Activated T-helper 1 cell treated with anti-CD3 and anti-CD28 coated beads, Interleukin-12 subunit alpha, Interleukin-12 subunit beta, Interleukin-2, Interleukin-4 antibody, amounts not matched to agents 30 ng/mL and 10 ng/mL and 1 ng/mL, durations not matched to agents 14 hours and 24 hours and 36 hours (primary cell): ENCODE measurements at regions not wholly inside any gene's neighbourhood (a gene's known extent, or its start where the extent isn't known, plus 50 kb on each side); places are given as distances from the start of the nearest gene placed in this dataset.

Experiments
- DNase-seq: peaks from one replicate; pipeline ENCODE4 v3.0.0; 2021; ENCODE audit warnings: low spot score
- H3K27ac Mint-ChIP-seq: one replicate; pipeline ENCODE4 v1.8.0; 2021; ENCODE audit warnings: mild to moderate bottlenecking, mixed read lengths
- H3K27me3 Mint-ChIP-seq: one replicate; pipeline ENCODE4 v1.8.0; 2022; ENCODE audit warnings: mild to moderate bottlenecking, moderate library complexity, mixed read lengths; ENCODE audit not compliant: insufficient read depth
- H3K36me3 Mint-ChIP-seq: one replicate; pipeline ENCODE4 v1.8.0; 2021; ENCODE audit warnings: low read depth, mixed read lengths
- H3K4me1 Mint-ChIP-seq: one replicate; pipeline ENCODE4 v1.8.0; 2021; ENCODE audit warnings: low read depth, mixed read lengths
- H3K4me3 Mint-ChIP-seq: one replicate; pipeline ENCODE4 v1.8.0; 2021; ENCODE audit warnings: mild to moderate bottlenecking, moderate library complexity, mixed read lengths
- H3K9me3 Mint-ChIP-seq: one replicate; pipeline ENCODE4 v1.8.0; 2021; ENCODE audit warnings: mixed read lengths
- intact Hi-C: fragments of 100-400 bp; cut with micrococcal nuclease; formaldehyde crosslinking; loops from one replicate; pipeline ENCODE4 v1.15.1; 2024

GRCh38 chr5:145479271-145479670 lies 355.9 kb downstream of the PRELID2 start:
- no peaks in the 10 kb centered on the region for H3K36me3 Mint-ChIP-seq
- DNase-seq = no peak
- no peaks in the 10 kb centered on the region for H3K4me1 Mint-ChIP-seq
- H3K27ac Mint-ChIP-seq = no peak overlapping the region
- H3K4me3 Mint-ChIP-seq = no peak overlapping the region
- intact Hi-C loops = no loop called here
- H3K27me3 Mint-ChIP-seq = no peaks in the 10 kb centered on the region
- no peaks in the 10 kb centered on the region for H3K9me3 Mint-ChIP-seq

GRCh38 chr5:145478651-145479050 lies 356.5 kb downstream of the PRELID2 start:
- H3K4me1 Mint-ChIP-seq = no peaks in the 10 kb centered on the region
- no peak overlapping the region for H3K27ac Mint-ChIP-seq
- no peaks in the 10 kb centered on the region for H3K9me3 Mint-ChIP-seq
- DNase-seq = no peak
- intact Hi-C loops = no loop called here
- no peaks in the 10 kb centered on the region for H3K27me3 Mint-ChIP-seq
- no peaks in the 10 kb centered on the region for H3K36me3 Mint-ChIP-seq
- H3K4me3 Mint-ChIP-seq = no peak overlapping the region

GRCh38 chr5:145473042-145473642 lies 362.0 kb downstream of the PRELID2 start:
- Mint-ChIP-seq H3K4me1 (no peaks in the 10 kb centered on the region), H3K36me3 (no peaks in the 10 kb centered on the region), H3K4me3 (no peak overlapping the region), H3K27me3 (no peaks in the 10 kb centered on the region), H3K9me3 (peaks cover 4% of the 10 kb centered on the region), H3K27ac (no peak overlapping the region)
- intact Hi-C loops = no loop called here
- no peak for DNase-seq

- Mint-ChIP-seq H3K9me3 (peaks cover 4% of the 10 kb centered on the region), H3K4me1 (no peaks in the 10 kb centered on the region), H3K27me3 (no peaks in the 10 kb centered on the region), H3K4me3 (no peak overlapping the region), H3K27ac (no peak overlapping the region), H3K36me3 (no peaks in the 10 kb centered on the region)
- no peak for DNase-seq
- intact Hi-C loops = no loop called here
These were observed 363.1 kb downstream of the PRELID2 start for GRCh38 chr5:145471831-145472612.

- Mint-ChIP-seq H3K27ac (no peak overlapping the region), H3K9me3 (peaks cover 4% of the 10 kb centered on the region), H3K27me3 (no peaks in the 10 kb centered on the region), H3K4me1 (no peaks in the 10 kb centered on the region), H3K36me3 (no peaks in the 10 kb centered on the region), H3K4me3 (no peak overlapping the region)
- DNase-seq = no peak
- intact Hi-C loops = no loop called here
These were observed 364.1 kb downstream of the PRELID2 start for GRCh38 chr5:145471026-145471425.

GRCh38 chr5:145470396-145470979 lies 364.7 kb downstream of the PRELID2 start:
- intact Hi-C loops = no loop called here
- Mint-ChIP-seq H3K36me3 (no peaks in the 10 kb centered on the region), H3K27me3 (no peaks in the 10 kb centered on the region), H3K27ac (no peak overlapping the region), H3K9me3 (peaks cover 4% of the 10 kb centered on the region), H3K4me1 (no peaks in the 10 kb centered on the region), H3K4me3 (no peak overlapping the region)
- DNase-seq = no peak

GRCh38 chr5:145467446-145467845 lies 367.7 kb downstream of the PRELID2 start:
- Mint-ChIP-seq H3K4me3 (no peak overlapping the region), H3K9me3 (peaks cover 4% of the 10 kb centered on the region), H3K27me3 (no peaks in the 10 kb centered on the region), H3K4me1 (no peaks in the 10 kb centered on the region), H3K36me3 (no peaks in the 10 kb centered on the region), H3K27ac (no peak overlapping the region)
- no peak for DNase-seq
- intact Hi-C loops = no loop called here

GRCh38 chr5:145466533-145466932 lies 368.6 kb downstream of the PRELID2 start:
- no peak for DNase-seq
- Mint-ChIP-seq H3K36me3 (no peaks in the 10 kb centered on the region), H3K4me3 (no peak overlapping the region), H3K27ac (no peak overlapping the region), H3K9me3 (peaks cover 4% of the 10 kb centered on the region), H3K27me3 (no peaks in the 10 kb centered on the region), H3K4me1 (no peaks in the 10 kb centered on the region)
- intact Hi-C loops = no loop called here

GRCh38 chr5:145465474-145466263 lies 369.5 kb downstream of the PRELID2 start:
- no peak overlapping the region for H3K27ac Mint-ChIP-seq
- H3K4me1 Mint-ChIP-seq = no peaks in the 10 kb centered on the region
- no peaks in the 10 kb centered on the region for H3K36me3 Mint-ChIP-seq
- H3K27me3 Mint-ChIP-seq = no peaks in the 10 kb centered on the region
- DNase-seq = no peak
- H3K9me3 Mint-ChIP-seq = peaks cover 4% of the 10 kb centered on the region
- no peak overlapping the region for H3K4me3 Mint-ChIP-seq
- intact Hi-C loops = no loop called here

GRCh38 chr5:145464171-145464570 lies 371.0 kb downstream of the PRELID2 start:
- Mint-ChIP-seq H3K4me3 (no peak overlapping the region), H3K9me3 (no peaks in the 10 kb centered on the region), H3K4me1 (no peaks in the 10 kb centered on the region), H3K36me3 (no peaks in the 10 kb centered on the region), H3K27me3 (no peaks in the 10 kb centered on the region), H3K27ac (no peak overlapping the region)
- no peak for DNase-seq
- intact Hi-C loops = no loop called here

- intact Hi-C loops = no loop called here
- H3K27me3 Mint-ChIP-seq = no peaks in the 10 kb centered on the region
- H3K27ac Mint-ChIP-seq = no peak overlapping the region
- no peaks in the 10 kb centered on the region for H3K4me1 Mint-ChIP-seq
- no peak for DNase-seq
- no peak overlapping the region for H3K4me3 Mint-ChIP-seq
- H3K36me3 Mint-ChIP-seq = no peaks in the 10 kb centered on the region
- H3K9me3 Mint-ChIP-seq = no peaks in the 10 kb centered on the region
These were observed 371.5 kb downstream of the PRELID2 start for GRCh38 chr5:145463634-145464033.

GRCh38 chr5:145462525-145462924 lies 372.6 kb downstream of the PRELID2 start:
- Mint-ChIP-seq H3K9me3 (no peaks in the 10 kb centered on the region), H3K4me3 (no peak overlapping the region), H3K36me3 (no peaks in the 10 kb centered on the region), H3K27ac (no peak overlapping the region), H3K27me3 (no peaks in the 10 kb centered on the region), H3K4me1 (no peaks in the 10 kb centered on the region)
- DNase-seq = no peak
- intact Hi-C loops = no loop called here
